ENCODE measurements at regions not wholly inside any gene's neighbourhood (a gene's known extent, or its start where the extent isn't known, plus 50 kb on each side); places are given as distances from the start of the nearest gene placed in this dataset.

- Histone ChIP-seq H3K27me3 (ENCODE audit: control insufficient read depth, insufficient read depth, low read length) (no peaks in the 10 kb centered on the region), H3K4me1 (ENCODE audit: control insufficient read depth, insufficient read depth, low read length) (no peaks in the 10 kb centered on the region), H3K4me3 (ENCODE audit: low read depth in 2 of 2, low read length in 2 of 2) (no peak overlapping the region), H3K27ac (ENCODE audit: low read length) (no peak overlapping the region), H3K9me3 (ENCODE audit: control insufficient read depth, insufficient read depth, low read depth, low read length) (no peaks in the 10 kb centered on the region), H3K36me3 (ENCODE audit: control insufficient read depth, insufficient read depth, low read length) (no peaks in the 10 kb centered on the region)
- CTCF ChIA-PET: no interaction called here
- TF ChIP-seq POLR2AphosphoS5 (IDR thresholded peaks at IDR 0.05; ENCODE audit: low read depth, low read length): no peak
- TF ChIP-seq TCF7L2 (IDR thresholded peaks at IDR 0.05; ENCODE audit: low read depth, low read length): no peak
- no peak for TF ChIP-seq CTCF (IDR thresholded peaks at IDR 0.05)
- TF ChIP-seq REST (IDR thresholded peaks at IDR 0.05; ENCODE audit: insufficient read depth in 1 of 2, low read depth in 2 of 2, low read length in 1 of 2): no peak
- TF ChIP-seq SIN3A (IDR thresholded peaks at IDR 0.05; ENCODE audit: borderline replicate concordance, insufficient read depth, low read depth, low read length): no peak
- DNase-seq (ENCODE audit: low read depth, low spot score): no peak
- ATAC-seq: no peak
- intact Hi-C loops (cut with micrococcal nuclease; ENCODE audit: unreplicated experiment): no loop called here
- POLR2A ChIA-PET: no interaction called here
- BruUV-seq (replicated peaks): no TSS peak
- in situ Hi-C loops (cut with HindIII; ENCODE audit: low pct_unique_long_range_greater_than_20kb, low sequenced_read_pairs): no loop called here
These were observed 392.4 kb upstream of the PROK2 start for GRCh38 chr3:72177075-72178050.

GRCh38 chr3:72176537-72177041 lies 391.6 kb upstream of the PROK2 start:
- Histone ChIP-seq H3K27ac (ENCODE audit: low read length) (no peak overlapping the region), H3K27me3 (ENCODE audit: control insufficient read depth, insufficient read depth, low read length) (no peaks in the 10 kb centered on the region), H3K9me3 (ENCODE audit: control insufficient read depth, insufficient read depth, low read depth, low read length) (no peaks in the 10 kb centered on the region), H3K36me3 (ENCODE audit: control insufficient read depth, insufficient read depth, low read length) (no peaks in the 10 kb centered on the region), H3K4me3 (ENCODE audit: low read depth in 2 of 2, low read length in 2 of 2) (no peak overlapping the region), H3K4me1 (ENCODE audit: control insufficient read depth, insufficient read depth, low read length) (no peaks in the 10 kb centered on the region)
- in situ Hi-C loops (cut with HindIII; ENCODE audit: low pct_unique_long_range_greater_than_20kb, low sequenced_read_pairs) (no loop called here), intact Hi-C loops (cut with micrococcal nuclease; ENCODE audit: unreplicated experiment) (no loop called here)
- TF ChIP-seq CTCF (IDR thresholded peaks at IDR 0.05): no peak
- no peak for TF ChIP-seq POLR2AphosphoS5 (IDR thresholded peaks at IDR 0.05; ENCODE audit: low read depth, low read length)
- TF ChIP-seq SIN3A (IDR thresholded peaks at IDR 0.05; ENCODE audit: borderline replicate concordance, insufficient read depth, low read depth, low read length): no peak
- TF ChIP-seq REST (IDR thresholded peaks at IDR 0.05; ENCODE audit: insufficient read depth in 1 of 2, low read depth in 2 of 2, low read length in 1 of 2): no peak
- no peak for TF ChIP-seq TCF7L2 (IDR thresholded peaks at IDR 0.05; ENCODE audit: low read depth, low read length)
- no peak for DNase-seq (ENCODE audit: low read depth, low spot score)
- ATAC-seq: no peak
- CTCF ChIA-PET: no interaction called here
- POLR2A ChIA-PET: no interaction called here
- BruUV-seq (replicated peaks): no TSS peak
